GM18505 (cell line): ENCODE measurements at regions not wholly inside any gene's neighbourhood (a gene's known extent, or its start where the extent isn't known, plus 50 kb on each side); places are given as distances from the start of the nearest gene placed in this dataset.

Experiments
- ATAC-seq: cut with Tn5 transposase; IDR thresholded peaks from one replicate; pipeline ENCODE4 v1.9.1; 2021; ENCODE audit not compliant: unreplicated experiment
- POLR2A ChIP-seq: IDR thresholded peaks from 4 replicates; pipeline ENCODE4 v1.6.1; 2011; ENCODE audit warnings: borderline replicate concordance; ENCODE audit not compliant: insufficient read depth, insufficient read length; ENCODE audit errors: extremely low read depth

DNA sequence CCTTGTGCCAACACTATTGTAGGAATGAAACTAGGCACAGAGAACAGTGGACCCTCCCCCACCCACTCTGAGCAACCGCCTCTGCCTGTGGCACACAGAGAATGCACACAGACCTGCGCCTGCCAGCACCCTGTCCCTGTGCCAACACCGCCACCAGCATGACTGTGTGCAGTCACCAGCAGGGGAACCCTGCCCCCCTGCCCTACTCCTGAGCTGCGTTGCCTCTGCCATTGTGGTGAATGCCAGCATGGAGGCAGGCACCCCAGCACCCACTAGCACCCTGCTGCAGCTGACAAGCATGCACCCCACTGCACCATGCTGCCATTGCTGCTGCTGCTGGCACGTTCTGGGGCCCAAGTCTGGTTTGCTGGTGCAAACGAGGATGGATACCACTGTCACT lies 94.4 kb upstream of the PRLR start:
- no peak for ATAC-seq
- TF ChIP-seq POLR2A: no peak

DNA sequence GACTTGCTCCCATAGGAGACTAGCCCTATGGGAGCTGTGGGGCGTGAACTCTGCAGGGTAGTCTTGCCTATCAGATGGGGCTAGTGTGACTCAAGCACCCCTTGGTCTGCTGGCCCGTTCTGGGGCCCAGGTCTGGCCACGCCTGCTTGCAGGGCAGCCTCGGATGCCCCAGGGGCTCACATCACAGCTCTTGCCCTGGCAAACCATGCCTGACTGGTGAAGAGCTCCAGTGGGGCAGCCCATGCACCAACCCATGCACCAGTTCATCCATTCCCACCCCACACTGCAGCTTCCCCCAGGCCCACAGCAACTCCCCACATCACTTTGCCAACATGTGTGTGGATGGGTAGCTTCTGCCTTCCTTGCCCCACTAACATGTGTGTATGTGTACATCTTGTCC lies 93.9 kb upstream of the PRLR start:
- no peak for TF ChIP-seq POLR2A

DNA sequence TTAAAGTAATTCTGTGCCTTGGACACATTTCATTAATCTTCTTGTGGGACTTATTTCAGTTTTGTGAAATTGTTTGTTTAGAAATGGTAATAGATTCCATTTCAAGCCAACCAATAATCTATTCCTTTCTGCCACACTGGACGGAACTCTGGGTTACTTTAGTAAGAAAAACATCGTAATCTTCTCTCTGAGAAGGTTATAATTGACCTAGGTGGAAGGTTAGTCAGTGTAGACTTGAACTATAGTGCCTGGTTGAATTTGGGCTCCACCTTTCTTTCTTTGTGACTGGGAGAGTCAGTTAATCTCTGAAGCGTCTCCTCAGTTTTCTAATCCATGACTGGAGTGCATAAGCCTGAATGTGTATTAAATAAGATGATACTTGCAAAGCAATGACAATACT lies 89.7 kb upstream of the PRLR start:
- ATAC-seq: peak; percentile 5
- no peak for TF ChIP-seq POLR2A

More for the DNA sequence above, 93.9 kb upstream of the PRLR start:
- no peak for ATAC-seq

DNA sequence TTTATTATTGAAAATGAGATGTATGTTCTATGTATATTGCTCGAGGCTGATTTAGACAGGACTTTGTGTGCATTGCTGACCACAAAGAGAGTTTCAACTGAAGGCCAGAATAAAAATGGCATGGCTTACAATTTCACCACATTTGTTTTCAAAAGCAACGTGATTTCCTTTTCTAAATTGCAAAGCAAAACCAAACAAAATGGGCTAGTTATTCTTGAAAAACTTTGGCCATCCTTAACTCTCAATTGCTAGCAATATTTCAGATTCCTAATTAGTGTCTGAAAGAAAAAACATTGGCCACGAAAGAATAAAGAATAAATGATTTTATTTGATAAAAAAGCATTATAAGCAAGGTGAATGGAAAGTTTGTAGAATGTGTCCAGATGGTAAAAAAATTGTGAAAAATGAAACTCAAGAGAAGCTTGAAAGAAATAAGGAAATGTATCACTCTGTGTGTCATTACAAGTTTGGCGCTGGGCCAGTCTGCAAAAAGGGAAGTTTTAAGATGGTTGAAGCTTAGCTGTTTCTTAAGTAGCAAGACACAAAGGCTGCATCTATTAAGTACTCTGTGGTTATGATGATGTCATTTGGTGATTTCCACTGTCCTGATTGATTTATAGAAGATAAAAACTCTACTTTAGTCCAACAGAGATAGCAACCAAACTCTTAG lies 89.2 kb upstream of the PRLR start:
- peak; percentile 98 for ATAC-seq
- no peak for TF ChIP-seq POLR2A

DNA sequence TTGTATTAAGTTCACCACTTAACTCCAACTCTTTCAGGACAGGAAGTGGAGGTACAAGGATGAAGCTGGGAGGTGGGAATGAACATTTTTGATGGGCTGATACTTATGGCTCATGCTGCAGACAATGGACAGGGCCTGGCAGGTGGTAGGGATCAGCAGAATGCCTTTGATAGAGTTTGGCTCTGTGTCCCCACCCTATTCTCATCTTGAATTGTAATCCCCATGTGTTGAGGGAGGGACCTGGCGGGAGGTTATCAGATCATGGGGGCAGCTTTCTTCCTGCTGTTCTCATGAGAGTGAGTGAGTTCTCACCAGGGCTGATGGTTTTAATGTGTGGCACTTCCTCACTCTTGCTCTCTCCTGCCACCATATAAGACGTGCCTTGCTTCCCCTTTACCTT lies 87.3 kb upstream of the PRLR start:
- ATAC-seq: no peak
- no peak for TF ChIP-seq POLR2A

DNA sequence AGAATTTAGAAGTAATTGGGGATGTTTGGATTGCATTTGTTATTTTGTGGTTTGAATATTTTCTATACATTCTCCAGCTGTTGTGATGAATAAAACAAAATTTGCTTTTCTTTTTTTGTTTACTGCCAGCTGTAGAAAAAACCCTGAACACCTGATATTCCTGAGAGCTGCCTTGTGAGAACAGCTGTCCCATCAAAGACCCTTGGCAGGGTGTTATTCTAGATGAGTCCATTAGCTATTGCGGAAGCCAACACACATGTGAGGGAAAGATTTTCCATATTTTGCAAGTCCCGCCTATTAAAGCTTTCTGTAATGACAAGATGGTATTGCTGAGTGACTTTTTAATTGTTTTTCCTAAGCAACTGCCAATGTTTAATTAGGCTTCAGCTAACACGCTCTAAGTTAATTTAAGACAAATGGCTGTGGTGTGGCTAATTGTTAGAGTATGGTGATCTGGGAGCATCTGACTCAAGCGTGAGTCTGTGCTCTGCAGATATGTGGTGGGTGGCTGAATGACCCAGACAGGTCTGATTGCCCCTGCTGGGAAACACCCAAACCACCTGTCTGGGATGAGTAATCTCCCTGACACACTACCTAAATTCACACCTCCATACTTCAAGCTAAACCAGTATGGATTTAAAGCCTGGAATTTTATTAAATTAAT lies 86.5 kb upstream of the PRLR start:
- no peak for TF ChIP-seq POLR2A
- ATAC-seq: no peak

DNA sequence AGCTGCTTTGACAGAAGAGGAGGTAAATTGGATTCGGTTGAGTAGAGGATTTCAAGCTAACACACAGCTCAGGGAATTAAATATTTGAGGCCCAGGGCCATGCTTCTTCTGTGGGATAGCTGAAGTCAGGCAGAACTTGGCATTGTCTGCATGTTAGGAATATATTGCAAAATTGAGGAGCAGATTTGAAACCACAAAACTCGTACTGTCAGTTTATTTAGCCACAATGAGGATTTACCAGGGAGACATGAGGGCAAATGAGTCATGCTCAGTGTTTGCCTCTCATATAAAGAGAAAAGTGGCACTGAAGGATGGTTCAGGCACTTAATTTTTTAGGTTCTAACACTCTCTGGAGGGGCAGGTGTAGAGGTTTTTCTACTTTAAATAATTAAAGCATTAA lies 83.0 kb upstream of the PRLR start:
- no peak for TF ChIP-seq POLR2A
- ATAC-seq: no peak

DNA sequence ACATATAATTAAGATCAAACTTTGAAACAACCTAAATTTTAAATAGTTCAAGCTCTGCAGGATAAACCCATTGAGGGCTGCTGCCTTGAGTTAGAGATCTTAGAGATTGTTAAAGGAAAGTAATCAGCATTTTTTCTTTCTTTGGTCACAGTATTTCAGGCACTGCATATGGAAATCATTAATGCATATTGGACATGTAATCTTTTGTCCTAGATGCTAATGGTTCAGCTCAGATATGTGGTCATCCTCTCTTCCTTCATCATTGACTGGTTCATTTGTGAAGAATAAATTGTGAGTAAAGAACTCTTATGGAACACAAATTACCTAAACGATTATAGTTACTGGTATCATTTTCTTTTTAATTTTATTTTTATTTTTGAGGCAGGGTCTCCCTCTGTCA lies 82.0 kb upstream of the PRLR start:
- TF ChIP-seq POLR2A: no peak
- no peak for ATAC-seq

DNA sequence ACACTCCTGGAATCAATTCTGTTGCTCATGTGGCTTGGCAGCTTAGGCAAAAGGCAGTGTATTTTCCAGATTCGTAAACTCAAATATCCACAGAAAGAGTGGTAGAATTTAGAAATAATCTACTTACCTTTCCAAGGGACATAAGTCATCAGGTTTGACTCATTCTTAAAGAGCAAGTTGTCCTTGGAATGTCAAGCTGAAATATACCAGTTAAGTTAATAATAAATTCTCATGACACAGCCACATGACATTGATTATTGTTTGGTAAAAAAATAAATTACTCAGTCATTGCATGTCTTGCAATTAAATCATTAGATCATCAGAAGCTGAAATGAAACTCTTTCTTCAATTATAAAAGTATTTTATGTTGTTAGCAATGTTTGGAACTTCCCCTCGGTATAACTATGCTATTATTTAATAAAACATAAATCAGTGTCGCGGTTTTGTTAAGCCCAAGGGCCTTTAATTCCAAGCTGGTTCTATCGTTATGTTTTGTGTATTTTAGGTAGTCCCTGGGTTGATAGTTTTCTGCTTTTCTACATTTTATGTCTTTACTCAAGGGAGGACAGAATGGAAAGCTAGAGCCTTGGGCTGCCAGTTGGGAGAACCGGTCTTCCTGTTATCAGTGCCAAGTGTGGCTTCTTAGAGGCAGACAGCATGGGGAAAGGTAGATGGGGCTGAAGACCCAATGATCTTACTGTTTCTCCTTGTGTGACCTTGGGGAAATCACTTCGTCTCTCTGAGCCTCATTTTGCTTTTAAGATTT lies 79.3 kb upstream of the PRLR start:
- no peak for ATAC-seq
- no peak for TF ChIP-seq POLR2A

DNA sequence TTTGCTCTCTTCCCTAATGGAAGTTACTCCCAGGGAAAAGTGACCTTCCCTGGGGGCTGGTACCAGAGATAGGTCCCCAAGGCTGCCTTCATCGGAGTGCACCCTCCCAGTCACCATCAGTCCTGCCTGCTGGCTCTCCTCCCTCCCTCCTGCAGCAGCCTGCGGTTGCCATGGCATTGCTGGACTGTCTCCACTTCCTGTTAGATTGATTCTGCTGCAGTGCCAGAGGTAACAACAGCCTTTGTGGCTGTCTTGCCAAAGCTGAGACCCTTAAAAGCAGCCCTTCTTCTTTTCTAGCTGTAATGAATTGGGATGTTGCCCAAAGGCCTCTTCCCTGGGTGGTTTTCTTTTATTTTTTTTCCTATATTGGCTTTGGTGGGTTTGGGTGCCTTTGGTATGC lies 78.1 kb upstream of the PRLR start:
- no peak for TF ChIP-seq POLR2A
- ATAC-seq: peak; percentile 58

DNA sequence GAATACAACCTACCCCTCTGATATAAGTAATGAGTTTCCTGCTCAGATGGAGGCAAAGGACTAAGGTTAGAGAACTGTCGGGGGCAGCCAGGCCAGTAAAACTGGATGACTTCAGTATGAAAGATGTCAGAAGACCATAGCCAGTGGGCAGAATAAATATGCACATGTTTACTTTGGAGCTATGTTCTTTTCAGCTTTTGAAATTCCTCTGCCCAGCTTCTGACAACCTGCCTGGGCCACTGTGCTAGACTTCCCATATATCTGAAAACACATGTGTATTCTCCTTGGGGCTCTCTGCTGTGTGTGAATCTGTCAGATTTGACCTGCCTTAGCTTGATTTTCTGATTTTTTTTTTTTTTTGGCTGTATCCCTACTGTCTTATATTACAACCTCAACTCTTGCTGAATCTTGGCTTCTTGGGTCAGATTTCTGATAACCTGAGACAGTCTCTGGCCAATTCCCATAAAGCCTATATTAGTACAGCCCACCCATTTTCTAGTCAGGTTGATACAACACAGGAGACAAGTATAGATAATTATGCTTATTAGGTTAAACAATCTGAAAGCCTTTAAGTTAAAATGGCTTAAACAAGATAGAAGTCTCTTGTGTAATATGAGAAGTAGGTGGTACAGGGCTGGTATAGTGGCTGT lies 76.6 kb upstream of the PRLR start:
- no peak for TF ChIP-seq POLR2A
- ATAC-seq: no peak

DNA sequence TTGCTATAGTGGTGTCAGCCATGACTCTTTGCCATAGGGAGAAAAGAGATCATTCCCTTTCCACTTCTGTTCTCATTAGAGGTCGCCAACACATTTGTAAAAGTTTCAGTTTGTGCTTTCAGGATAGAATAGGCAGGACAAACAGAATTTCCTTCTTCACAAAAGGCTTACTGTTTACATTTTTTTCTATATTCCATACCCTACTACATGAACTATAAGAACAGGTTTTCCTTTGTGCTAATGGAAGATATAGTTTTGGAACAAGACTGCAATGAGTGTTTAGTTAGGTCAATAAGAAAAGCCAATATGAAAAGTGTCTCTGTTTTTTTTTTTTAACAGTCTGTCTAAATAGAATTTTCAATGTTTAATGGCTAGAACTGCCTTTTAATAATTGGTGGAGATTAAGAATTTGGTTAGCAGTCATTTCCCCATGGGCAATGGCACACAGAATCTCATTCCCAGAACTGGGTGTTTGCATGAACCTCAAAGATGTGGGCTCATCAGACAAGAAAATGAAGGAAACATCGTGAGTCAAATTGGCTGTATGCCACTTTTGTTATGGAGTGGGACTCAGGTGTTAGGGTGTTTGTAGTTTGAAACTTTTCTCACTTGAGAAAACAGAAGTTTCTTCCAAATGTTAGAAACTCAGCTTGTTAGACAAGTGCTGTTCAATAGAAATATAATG lies 75.2 kb upstream of the PRLR start:
- TF ChIP-seq POLR2A: no peak
- no peak for ATAC-seq

DNA sequence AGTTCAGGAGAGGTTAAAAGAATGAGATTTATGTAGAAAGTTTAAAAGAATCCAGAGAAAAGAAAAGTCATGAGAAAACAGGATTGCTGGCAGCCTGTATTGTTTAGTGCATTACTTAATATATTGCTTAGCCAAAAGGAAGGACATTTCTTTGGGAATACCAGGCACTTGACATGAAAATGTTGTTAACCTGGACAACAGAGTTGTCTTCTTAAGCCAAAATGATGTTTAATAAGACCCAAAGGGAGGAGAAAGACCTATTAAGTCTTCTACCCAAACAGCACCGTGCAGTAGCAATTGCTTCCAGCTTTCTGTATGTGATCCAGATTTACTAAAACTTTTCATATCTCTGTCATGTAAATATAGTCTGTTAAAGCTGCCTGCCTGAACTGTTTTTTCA lies 74.0 kb upstream of the PRLR start:
- ATAC-seq: no peak
- no peak for TF ChIP-seq POLR2A
